Naive thymus-derived CD4-positive, alpha-beta T cell (primary cell): ENCODE measurements at regions not wholly inside any gene's neighbourhood (a gene's known extent, or its start where the extent isn't known, plus 50 kb on each side); places are given as distances from the start of the nearest gene placed in this dataset.

Experiments used
- ATAC-seq: fragments of 150-1000 bp; cut with Tn5 transposase; 2 replicates; pipeline ENCODE4 v1.10.0; 2021; ENCODE audit warnings: mild to moderate bottlenecking, moderate library complexity
- CTCF ChIA-PET: fragments of 350-600 bp; sonication (Branson Sonifier 250); formaldehyde crosslinking; loops from one replicate; lab custom pipeline; 2021; ENCODE audit warnings: antibody characterized with exemption; lab: Charles Lee
- POLR2A ChIA-PET: fragments of 350-600 bp; sonication (Branson Sonifier 250); formaldehyde crosslinking; loops from one replicate; lab custom pipeline; 2021; ENCODE audit warnings: antibody characterized with exemption, inconsistent platforms; lab: Charles Lee
- DNase-seq, 9 donors: peaks; one replicate each; pipeline versions ENCODE4 v3.0.0 to v3.0.0-alpha.2; 2020 to 2022; ENCODE audit warnings: mixed read lengths in 1 of 9
- H3K27ac ChIP-seq: one replicate; pipeline ENCODE4 v1.7.0; 2013; ENCODE audit warnings: mild to moderate bottlenecking, low read depth, low read length, moderate library complexity
- H3K27me3 ChIP-seq, 2 donors: one replicate each; pipeline ENCODE4 v1.7.0; 2013; ENCODE audit warnings: low read length in 2 of 2, mild to moderate bottlenecking in 2 of 2, moderate library complexity in 2 of 2; ENCODE audit not compliant: control insufficient read depth in 2 of 2, insufficient read depth in 2 of 2
- H3K36me3 ChIP-seq, 3 experiments: 1 replicate in 2 of 3; 2 replicates in 1 of 3; pipeline ENCODE4 v1.7.0; 2013; ENCODE audit warnings: low read length in 3 of 3, mild to moderate bottlenecking in 3 of 3, moderate library complexity in 1 of 3; ENCODE audit not compliant: insufficient read depth in 3 of 3, control insufficient read depth in 2 of 3
- H3K4me1 ChIP-seq, 2 donors: one replicate each; pipeline ENCODE4 v1.7.0; 2013; ENCODE audit warnings: low read length in 2 of 2, mild to moderate bottlenecking in 2 of 2, moderate library complexity in 1 of 2; ENCODE audit not compliant: control insufficient read depth in 2 of 2, insufficient read depth in 2 of 2
- H3K4me3 ChIP-seq: 2 replicates; pipeline ENCODE4 v1.7.0; 2013; ENCODE audit warnings: mild to moderate bottlenecking, low read length
- H3K9me3 ChIP-seq, 3 experiments: 1 replicate in 2 of 3; 2 replicates in 1 of 3; pipeline ENCODE4 v1.7.0; 2013; ENCODE audit warnings: low read length in 3 of 3; ENCODE audit not compliant: control insufficient read depth in 2 of 3
- H3K27ac Mint-ChIP-seq, 9 donors: one replicate each; pipeline ENCODE4 v1.8.0; 2020 to 2022; ENCODE audit warnings: mixed read lengths in 9 of 9, mild to moderate bottlenecking in 8 of 9, moderate library complexity in 5 of 9, inconsistent platforms in 2 of 9
- H3K27me3 Mint-ChIP-seq, 5 donors: one replicate each; pipeline ENCODE4 v1.8.0; 2021 to 2022; ENCODE audit warnings: mixed read lengths in 5 of 5, mild to moderate bottlenecking in 1 of 5
- H3K36me3 Mint-ChIP-seq, 5 donors: one replicate each; pipeline ENCODE4 v1.8.0; 2020 to 2022; ENCODE audit warnings: mixed read lengths in 5 of 5, mild to moderate bottlenecking in 3 of 5, inconsistent platforms in 1 of 5
- H3K4me1 Mint-ChIP-seq, 7 donors: one replicate each; pipeline ENCODE4 v1.8.0; 2020 to 2022; ENCODE audit warnings: mixed read lengths in 7 of 7, mild to moderate bottlenecking in 3 of 7, inconsistent platforms in 1 of 7
- H3K4me3 Mint-ChIP-seq, 10 donors: one replicate each; pipeline ENCODE4 v1.8.0; 2020 to 2022; ENCODE audit warnings: mild to moderate bottlenecking in 10 of 10, mixed read lengths in 10 of 10, moderate library complexity in 6 of 10, inconsistent platforms in 2 of 10
- H3K9me3 Mint-ChIP-seq, 11 donors: one replicate each; pipeline ENCODE4 v1.8.0; 2020 to 2022; ENCODE audit warnings: mixed read lengths in 11 of 11, mild to moderate bottlenecking in 4 of 11, inconsistent platforms in 1 of 11, moderate library complexity in 1 of 11
- intact Hi-C, 2 donors: fragments of 100-400 bp; cut with micrococcal nuclease; formaldehyde crosslinking; loops; one replicate each; pipeline ENCODE4 v1.15.1; 2023

- Histone ChIP-seq H3K36me3 (no peaks in the 10 kb centered on the region), H3K4me3 (no peak overlapping the region), H3K9me3 (no peaks in the 10 kb centered on the region), H3K27me3 (no peaks in the 10 kb centered on the region), H3K27ac (no peak overlapping the region), H3K4me1 (no peaks in the 10 kb centered on the region)
- ATAC-seq (no peak), DNase-seq (no peak)
- Mint-ChIP-seq H3K36me3 (no peaks in the 10 kb centered on the region), H3K27me3 (peaks cover 0 to 17% (median 16%) of the 10 kb centered on the region in 5 donors), H3K27ac (no peak overlapping the region), H3K4me1 (no peaks in the 10 kb centered on the region), H3K9me3 (peaks cover 0 to 16% (median 4%) of the 10 kb centered on the region in 11 donors), H3K4me3 (no peak overlapping the region)
- POLR2A ChIA-PET: no interaction called here
- CTCF ChIA-PET: no interaction called here
- intact Hi-C loops: no loop called here
Measured at GRCh38 chr7:18102576-18102975, 74.9 kb upstream of the PRPS1L1 start.

GRCh38 chr7:18103436-18104218 lies 76.0 kb upstream of the PRPS1L1 start:
- no peak overlapping the region for H3K27ac Mint-ChIP-seq
- ATAC-seq (no peak), DNase-seq (no peak)
- Histone ChIP-seq H3K36me3 (no peaks in the 10 kb centered on the region), H3K27ac (no peak overlapping the region), H3K4me1 (no peaks in the 10 kb centered on the region), H3K9me3 (no peaks in the 10 kb centered on the region), H3K27me3 (no peaks in the 10 kb centered on the region), H3K4me3 (no peak overlapping the region)
- H3K4me3 Mint-ChIP-seq: no peak overlapping the region
- H3K4me1 Mint-ChIP-seq: no peaks in the 10 kb centered on the region
- H3K27me3 Mint-ChIP-seq: peaks cover 0 to 17% (median 16%) of the 10 kb centered on the region in 5 donors
- intact Hi-C loops: no loop called here
- no peaks in the 10 kb centered on the region for H3K36me3 Mint-ChIP-seq
- POLR2A ChIA-PET: no interaction called here
- peaks cover 0 to 16% (median 4%) of the 10 kb centered on the region in 11 donors for H3K9me3 Mint-ChIP-seq
- CTCF ChIA-PET: no interaction called here

GRCh38 chr7:18109762-18110161 lies 82.1 kb upstream of the PRPS1L1 start:
- H3K27me3 ChIP-seq: no peaks in the 10 kb centered on the region
- no peak overlapping the region for H3K4me3 Mint-ChIP-seq
- ATAC-seq: no peak
- no peak overlapping the region for H3K27ac Mint-ChIP-seq
- no peaks in the 10 kb centered on the region for H3K4me1 Mint-ChIP-seq
- H3K4me1 ChIP-seq: no peaks in the 10 kb centered on the region
- DNase-seq: no peak
- intact Hi-C loops: no loop called here
- H3K36me3 ChIP-seq: no peaks in the 10 kb centered on the region
- no peak overlapping the region for H3K27ac ChIP-seq
- H3K36me3 Mint-ChIP-seq: no peaks in the 10 kb centered on the region
- peaks cover 0 to 4% (median 0%) of the 10 kb centered on the region in 11 donors for H3K9me3 Mint-ChIP-seq
- ChIA-PET CTCF (no interaction called here), POLR2A (no interaction called here)
- H3K4me3 ChIP-seq: no peak overlapping the region
- peaks cover 2 to 33% (median 25%) of the 10 kb centered on the region in 5 donors for H3K27me3 Mint-ChIP-seq
- H3K9me3 ChIP-seq: no peaks in the 10 kb centered on the region

- no peak overlapping the region for H3K4me3 Mint-ChIP-seq
- no peaks in the 10 kb centered on the region for H3K4me1 Mint-ChIP-seq
- ATAC-seq: no peak
- no peaks in the 10 kb centered on the region for H3K9me3 Mint-ChIP-seq
- DNase-seq: no peak
- Histone ChIP-seq H3K27ac (no peak overlapping the region), H3K4me3 (no peak overlapping the region), H3K9me3 (no peaks in the 10 kb centered on the region), H3K36me3 (no peaks in the 10 kb centered on the region), H3K27me3 (no peaks in the 10 kb centered on the region), H3K4me1 (no peaks in the 10 kb centered on the region)
- intact Hi-C loops: no loop called here
- POLR2A ChIA-PET: no interaction called here
- CTCF ChIA-PET: no interaction called here
- no peak overlapping the region for H3K27ac Mint-ChIP-seq
- H3K36me3 Mint-ChIP-seq: no peaks in the 10 kb centered on the region
- H3K27me3 Mint-ChIP-seq: peaks cover 0 to 8% (median 2%) of the 10 kb centered on the region in 5 donors
Measured at GRCh38 chr7:18116661-18117060, 89.0 kb upstream of the PRPS1L1 start.

- intact Hi-C loops: no loop called here
- no peaks in the 10 kb centered on the region for H3K36me3 ChIP-seq
- H3K27ac ChIP-seq: no peak overlapping the region
- Mint-ChIP-seq H3K36me3 (no peaks in the 10 kb centered on the region), H3K27ac (no peak overlapping the region), H3K9me3 (no peaks in the 10 kb centered on the region), H3K4me3 (no peak overlapping the region), H3K27me3 (peaks cover 0 to 8% (median 2%) of the 10 kb centered on the region in 5 donors), H3K4me1 (no peaks in the 10 kb centered on the region)
- POLR2A ChIA-PET: no interaction called here
- H3K4me1 ChIP-seq: no peaks in the 10 kb centered on the region
- no peak for DNase-seq
- H3K27me3 ChIP-seq: no peaks in the 10 kb centered on the region
- CTCF ChIA-PET: no interaction called here
- no peak for ATAC-seq
- no peak overlapping the region for H3K4me3 ChIP-seq
- no peaks in the 10 kb centered on the region for H3K9me3 ChIP-seq
Measured at GRCh38 chr7:18117482-18117881, 89.8 kb upstream of the PRPS1L1 start.

DNA sequence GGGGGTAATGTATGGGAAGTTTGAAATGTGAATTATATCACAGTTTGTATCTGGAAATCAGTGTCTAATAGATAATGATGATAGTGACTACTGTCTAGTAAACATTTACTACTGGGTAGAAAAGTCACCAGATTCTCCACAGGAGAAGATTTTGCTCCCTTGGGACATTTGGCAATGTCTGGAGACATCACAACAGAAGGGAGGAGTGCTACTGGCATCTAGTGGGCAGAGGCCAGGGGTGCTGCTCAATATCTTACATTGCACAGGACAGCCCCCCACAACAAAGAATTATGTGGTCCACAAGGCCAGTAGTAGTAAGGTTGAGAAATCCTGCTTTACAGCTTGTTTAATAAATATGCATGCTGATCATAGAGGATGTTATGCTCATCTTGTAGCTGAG lies 92.3 kb upstream of the PRPS1L1 start:
- H3K27ac ChIP-seq: no peak overlapping the region
- H3K36me3 Mint-ChIP-seq: no peaks in the 10 kb centered on the region
- no peaks in the 10 kb centered on the region for H3K27me3 ChIP-seq
- DNase-seq: no peak
- no peaks in the 10 kb centered on the region for H3K9me3 Mint-ChIP-seq
- H3K4me1 Mint-ChIP-seq: no peaks in the 10 kb centered on the region
- intact Hi-C loops: no loop called here
- ATAC-seq: no peak
- H3K9me3 ChIP-seq: no peaks in the 10 kb centered on the region
- CTCF ChIA-PET: no interaction called here
- POLR2A ChIA-PET: no interaction called here
- no peaks in the 10 kb centered on the region for H3K36me3 ChIP-seq
- peaks cover 0 to 3% (median 0%) of the 10 kb centered on the region in 5 donors for H3K27me3 Mint-ChIP-seq
- H3K4me1 ChIP-seq: no peaks in the 10 kb centered on the region
- no peak overlapping the region for H3K4me3 ChIP-seq
- H3K27ac Mint-ChIP-seq: no peak overlapping the region
- H3K4me3 Mint-ChIP-seq: no peak overlapping the region
